HG02798 (cell line): ENCODE measurements at regions not wholly inside any gene's neighbourhood (a gene's known extent, or its start where the extent isn't known, plus 50 kb on each side); places are given as distances from the start of the nearest gene placed in this dataset.

Experiments used
- ATAC-seq: cut with Tn5 transposase; IDR thresholded peaks from one replicate; pipeline ENCODE4 v1.9.1; 2021; ENCODE audit warnings: mild to moderate bottlenecking; ENCODE audit not compliant: unreplicated experiment, poor library complexity

DNA sequence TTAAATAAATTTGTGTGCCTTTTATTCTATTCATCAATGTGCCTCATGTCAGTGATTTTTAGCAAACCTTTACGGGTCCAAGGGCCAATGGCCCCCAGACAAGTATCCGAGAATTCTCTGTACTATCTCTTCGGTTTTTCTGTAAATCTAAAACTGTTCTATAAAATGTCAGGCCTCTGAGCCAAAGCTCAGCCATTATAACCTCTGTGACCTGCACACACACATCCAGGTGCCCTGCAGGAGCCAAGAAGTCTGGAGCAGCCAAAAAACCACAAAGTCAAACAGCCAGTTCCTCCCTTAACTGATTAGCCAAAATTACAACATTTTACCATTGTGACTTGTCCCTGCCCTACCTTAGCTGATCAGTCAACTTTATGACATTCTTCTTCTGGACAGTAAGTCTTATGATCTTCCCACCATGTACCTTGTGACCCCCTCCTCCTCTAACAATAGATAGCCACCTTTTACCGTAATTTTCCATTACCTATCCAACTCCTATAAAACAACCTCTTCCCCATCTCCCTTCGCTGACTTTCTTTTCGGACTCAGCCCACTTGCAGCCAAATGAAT lies 363.8 kb downstream of the SEMA3D start:
- no peak for ATAC-seq

DNA sequence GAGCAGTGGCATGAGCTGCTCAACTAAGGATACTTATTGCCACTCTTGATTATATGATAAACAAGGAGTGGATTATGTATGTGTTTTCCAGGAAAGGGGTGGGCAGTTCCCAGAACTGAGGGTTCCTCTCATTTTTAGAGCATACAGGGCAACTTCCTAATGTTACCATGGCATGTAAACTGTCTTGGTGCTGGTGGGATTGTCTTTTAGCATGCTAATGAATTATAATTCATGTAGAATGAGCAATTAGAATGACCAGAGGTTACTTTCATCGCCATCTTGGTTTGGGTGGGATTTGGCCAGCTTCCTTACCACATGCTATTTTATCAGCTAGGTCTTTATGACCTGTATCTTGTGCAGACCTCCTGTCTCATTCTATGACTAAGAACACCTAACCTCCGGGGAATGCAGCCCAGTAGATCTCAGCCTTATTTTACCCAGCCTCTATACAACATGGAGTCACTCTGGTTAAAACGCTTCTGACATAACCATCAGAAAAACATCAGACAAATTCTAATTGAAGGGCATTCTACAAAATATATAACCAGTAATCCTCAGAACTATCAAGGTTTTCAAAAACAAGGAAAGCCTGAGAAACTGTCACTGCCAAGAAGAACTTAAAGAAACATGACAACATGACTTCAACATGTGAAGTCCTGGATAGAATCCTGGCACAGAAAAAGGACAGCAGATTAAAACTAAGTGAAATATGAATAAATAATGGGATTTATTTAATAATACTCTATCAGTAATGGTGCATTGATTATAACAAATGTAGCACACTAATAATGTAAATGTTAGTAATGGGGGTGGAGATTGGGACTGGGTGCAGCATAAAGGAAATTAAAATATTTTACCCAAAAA lies 365.0 kb downstream of the SEMA3D start:
- no peak for ATAC-seq

DNA sequence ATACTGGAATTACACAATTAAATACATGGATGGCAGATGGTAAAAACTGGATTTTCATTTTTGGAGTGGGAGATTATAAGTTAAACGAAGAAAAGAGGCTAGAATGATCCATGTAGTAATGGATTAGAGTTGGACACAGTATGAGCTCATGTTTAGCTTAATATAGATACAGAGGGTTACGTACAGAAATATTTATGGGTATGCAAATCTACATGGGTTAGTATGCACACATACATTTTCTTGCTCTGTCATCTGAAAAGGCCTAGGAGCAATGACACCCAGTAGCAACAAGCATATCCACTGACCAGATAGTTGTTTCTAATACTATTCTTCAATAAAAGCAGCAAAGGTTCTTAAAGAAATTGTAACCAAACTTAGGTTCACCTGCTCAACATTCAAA lies 366.4 kb downstream of the SEMA3D start:
- ATAC-seq = no peak

DNA sequence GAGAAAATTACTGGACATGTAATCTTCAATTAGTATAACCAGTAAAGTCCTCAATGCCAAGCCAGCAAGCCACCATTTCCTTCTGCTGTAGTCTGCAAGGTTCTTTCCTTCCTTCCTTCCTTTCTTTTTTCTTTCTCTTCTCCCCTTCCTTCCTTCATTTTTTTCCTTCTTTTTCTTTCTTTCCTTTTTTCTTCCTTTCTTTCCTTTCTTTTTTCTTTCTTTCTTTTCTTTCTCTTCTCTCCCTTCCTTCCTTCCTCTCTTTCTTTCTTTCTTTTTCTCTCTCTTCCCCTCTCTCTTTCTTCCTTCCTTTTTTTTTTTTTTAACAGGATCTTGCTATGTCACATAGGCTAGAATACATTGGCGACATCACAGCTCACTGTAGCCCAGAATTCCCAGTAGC lies 369.8 kb downstream of the SEMA3D start:
- no peak for ATAC-seq

DNA sequence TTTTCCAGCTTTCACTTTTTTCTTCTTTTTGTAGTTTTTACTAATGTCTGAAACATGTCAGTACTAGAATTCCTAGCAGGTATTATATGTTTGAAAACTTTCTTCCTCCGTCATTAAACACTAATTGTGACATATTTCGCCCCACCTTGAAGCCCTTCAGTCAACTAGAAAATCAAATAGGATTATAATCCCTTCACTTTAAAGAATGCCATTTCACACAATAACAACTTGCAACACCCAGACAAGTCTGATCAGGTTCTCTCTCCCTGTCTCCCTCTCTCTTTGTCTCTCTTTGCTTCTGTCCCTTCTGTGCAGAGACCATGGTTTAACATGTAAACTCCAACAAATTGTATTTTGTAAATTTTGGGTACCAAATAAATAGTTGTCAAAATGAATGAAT lies 373.5 kb downstream of the SEMA3D start:
- ATAC-seq = no peak

DNA sequence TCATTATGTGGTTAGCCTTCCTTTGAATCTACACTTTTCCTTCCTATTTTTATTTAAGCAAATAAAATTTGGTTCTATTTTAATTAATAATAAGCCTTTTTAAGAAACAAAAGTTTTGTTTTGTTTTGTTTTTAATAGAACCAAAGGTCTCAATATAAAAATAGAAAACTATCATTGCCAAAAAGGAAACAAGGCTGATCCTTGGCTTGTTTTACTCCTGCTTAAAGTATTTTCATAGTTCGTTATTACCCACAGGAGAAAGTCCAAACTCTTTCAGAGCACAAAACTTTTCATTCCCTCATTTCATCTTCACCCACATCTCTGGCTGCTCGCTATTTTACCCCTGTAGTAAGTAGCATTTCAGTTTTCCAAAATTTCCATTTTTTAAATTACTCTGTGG lies 374.8 kb downstream of the SEMA3D start:
- no peak for ATAC-seq

DNA sequence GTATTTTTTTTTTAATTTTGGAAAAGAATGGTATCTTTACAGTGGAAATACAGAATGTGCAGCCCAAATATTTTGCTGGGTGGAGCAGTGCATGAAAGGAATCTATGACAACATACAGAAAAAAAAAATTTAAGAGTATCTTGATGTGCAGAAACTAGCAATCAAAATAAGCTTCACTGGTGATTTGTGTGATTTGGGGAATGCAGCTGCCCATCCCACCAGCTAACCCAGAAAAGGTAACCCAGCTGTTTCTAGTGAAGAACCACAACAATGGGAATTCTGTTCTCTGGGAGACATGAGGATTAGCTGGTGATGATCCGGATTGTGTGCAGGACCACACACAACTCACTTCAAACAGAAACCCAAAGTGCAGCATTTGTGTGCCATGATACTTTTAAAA lies 375.5 kb downstream of the SEMA3D start:
- no peak for ATAC-seq

DNA sequence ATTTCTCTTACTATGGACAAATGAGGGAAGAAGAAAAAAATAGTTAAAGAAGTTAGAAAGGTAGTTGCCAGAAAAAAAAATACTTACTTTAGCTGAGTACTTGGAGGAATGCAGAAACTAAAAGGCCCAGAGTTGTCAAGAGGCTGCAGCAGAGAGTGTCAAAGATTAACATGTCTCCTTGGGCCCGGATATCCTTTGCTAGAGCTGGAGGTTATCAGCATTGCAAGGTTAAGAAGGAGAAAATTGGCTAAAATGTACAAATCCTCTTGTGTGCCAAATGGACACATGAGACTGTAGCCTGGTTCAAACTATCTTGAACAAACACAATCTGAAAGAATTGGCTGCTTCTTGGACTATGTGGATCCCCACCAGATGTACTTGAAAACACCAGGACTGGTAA lies 377.0 kb downstream of the SEMA3D start:
- no peak for ATAC-seq

DNA sequence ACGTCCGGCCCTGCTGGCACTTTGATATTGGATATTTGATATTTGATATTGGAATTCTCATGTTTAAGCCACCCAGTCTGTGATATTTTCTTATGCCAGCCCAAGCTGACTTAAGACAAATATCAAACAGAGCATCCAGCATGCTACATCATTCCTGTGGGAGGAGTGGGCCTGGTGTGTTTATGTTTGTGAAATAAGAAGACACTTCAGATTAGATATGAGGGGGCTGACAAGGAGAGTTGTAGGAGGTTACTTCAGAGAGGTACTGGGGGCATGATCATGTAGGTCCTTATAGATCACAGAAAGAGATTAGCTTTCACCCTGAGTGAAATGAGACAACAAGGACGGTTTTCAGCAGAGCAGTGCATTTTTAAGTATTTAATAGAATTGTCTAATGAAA lies 382.9 kb downstream of the SEMA3D start:
- ATAC-seq = no peak

DNA sequence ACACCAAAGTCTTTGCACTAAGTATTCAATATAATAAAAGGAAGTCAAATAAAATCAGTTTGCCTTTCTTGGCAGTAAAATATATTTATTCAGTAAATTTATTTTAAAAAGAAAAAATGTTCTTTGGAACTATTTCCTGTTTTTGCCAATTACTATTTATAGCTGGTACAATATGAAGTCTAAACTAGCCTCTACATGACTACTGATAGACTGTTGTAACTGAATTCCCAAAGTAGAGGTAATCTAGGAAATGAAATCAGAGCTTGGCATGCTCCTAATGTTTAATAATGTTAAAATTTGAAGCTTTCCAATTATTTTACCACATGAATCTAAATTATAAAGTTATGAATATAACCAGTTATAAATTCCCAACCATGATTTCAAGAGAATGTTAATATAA lies 385.5 kb downstream of the SEMA3D start:
- no peak for ATAC-seq

DNA sequence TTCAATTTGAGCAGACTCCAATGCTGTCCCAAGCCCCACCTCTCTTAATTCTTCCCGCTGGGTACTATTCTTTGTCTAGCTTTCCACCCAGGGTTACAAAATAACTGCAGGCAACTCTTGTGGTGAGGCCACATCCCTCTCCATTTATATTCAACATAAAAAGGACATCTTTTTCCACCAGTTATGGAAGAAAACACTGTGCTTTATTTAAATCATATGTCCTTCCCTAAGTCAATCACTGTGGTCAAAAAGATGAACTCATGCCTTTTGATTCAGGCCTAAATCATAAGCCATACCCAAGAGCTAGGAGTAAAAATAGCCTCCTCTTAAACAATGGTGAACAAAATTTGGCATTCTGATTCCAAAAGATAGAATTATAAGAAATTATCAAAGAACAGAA lies 386.0 kb downstream of the SEMA3D start:
- no peak for ATAC-seq

DNA sequence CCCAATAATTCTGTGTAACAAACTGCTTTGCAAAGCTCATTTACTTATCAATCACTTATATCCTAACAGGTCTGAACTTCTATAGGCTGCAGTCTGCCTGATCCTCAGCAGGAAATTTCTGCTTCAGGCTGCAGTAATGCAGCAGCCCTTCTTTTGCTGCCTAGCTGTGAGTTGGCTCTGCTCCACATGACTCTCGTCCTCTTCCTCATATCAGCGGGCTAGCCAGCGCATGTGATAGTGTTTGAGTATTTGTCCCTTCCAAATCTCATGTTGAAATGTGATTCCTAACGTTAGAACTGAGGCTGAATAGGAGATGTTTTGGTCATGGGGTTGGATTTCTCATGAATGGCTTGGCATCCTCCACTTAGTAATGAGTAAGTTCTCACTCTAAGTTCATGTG lies 387.8 kb downstream of the SEMA3D start:
- no peak for ATAC-seq

DNA sequence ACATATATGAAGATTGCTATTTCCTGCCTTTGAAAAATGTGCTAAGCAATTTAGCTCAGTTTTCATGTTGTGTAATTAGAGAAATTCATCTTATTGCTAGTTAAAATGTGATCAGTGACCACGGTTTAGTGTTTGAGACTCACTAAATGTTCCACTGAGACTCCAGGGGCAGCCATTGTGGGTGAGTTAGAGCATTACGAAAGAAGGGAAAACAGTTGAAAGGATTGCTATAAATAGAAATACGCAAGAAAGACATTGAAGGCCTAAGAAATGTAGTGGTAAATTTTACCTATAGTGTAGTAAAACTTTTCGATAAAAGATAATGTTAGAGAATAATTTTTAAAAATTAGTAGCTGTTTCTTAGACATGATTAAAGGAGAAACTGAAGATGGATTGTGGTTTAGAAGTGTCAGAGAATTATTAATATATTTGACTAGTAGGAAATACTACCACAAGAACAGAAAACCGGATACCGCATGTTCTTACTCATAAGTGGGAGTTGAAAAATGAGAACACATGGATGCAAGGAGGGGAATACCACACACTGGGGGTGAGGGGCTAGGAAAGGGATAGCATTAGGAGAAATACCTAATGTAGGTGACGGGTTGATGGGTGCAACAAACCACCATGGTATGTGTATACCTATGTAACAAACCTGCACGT lies 394.5 kb downstream of the SEMA3D start:
- no peak for ATAC-seq

DNA sequence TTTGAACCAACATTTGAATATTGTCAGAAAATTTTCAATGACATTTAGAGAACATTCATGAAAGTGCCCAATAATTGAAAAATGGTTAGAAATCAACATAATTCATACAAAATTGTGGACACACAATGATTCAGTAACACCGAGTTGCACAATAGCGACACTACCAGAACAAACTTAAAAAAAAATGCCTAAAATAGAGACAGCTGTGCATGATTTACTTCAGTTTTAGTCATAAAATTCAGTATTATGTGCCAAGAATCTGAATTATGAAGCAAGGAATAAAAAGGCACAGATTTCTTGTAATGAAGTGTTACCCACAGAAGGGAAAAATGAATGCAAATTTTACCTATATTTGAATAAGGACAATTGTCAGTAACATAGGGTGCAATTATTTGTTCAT lies 396.0 kb downstream of the SEMA3D start:
- no peak for ATAC-seq

DNA sequence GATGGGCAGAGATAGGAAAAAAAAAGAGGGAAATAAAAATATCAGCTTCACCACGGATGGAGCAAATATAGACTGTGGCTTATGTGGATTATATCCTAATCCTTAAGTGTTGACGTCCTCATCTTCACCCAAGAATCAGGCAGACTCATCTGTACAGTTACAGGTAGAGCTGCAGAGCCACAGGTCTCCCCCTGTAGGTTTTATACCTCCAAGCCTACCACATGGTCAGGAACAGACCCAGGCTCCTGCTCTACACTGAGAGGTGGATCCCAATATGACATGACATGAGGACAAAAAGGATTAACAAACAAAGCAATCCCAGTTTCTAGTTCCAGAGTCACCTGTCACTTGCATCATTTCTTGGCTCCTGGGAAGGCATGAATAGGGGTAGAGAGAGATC lies 400.8 kb downstream of the SEMA3D start:
- ATAC-seq = no peak

DNA sequence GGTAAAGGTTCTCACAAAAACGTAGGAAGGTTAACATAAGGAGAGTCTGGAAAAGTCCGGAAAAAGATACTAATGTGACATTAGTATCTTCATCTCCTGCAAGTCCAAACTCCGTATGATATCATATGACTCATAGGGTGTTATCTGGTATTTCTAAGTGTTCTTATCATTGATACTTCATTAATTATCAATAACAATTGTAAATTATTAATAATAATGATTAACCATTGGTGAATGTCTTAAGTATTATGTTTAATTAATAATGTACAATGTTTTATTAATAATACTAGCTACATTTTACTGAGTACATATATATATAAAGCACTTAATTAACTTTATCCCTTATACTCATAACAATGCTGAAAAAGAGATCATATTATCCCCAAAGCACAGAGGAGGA lies 402.4 kb downstream of the SEMA3D start:
- ATAC-seq = no peak

DNA sequence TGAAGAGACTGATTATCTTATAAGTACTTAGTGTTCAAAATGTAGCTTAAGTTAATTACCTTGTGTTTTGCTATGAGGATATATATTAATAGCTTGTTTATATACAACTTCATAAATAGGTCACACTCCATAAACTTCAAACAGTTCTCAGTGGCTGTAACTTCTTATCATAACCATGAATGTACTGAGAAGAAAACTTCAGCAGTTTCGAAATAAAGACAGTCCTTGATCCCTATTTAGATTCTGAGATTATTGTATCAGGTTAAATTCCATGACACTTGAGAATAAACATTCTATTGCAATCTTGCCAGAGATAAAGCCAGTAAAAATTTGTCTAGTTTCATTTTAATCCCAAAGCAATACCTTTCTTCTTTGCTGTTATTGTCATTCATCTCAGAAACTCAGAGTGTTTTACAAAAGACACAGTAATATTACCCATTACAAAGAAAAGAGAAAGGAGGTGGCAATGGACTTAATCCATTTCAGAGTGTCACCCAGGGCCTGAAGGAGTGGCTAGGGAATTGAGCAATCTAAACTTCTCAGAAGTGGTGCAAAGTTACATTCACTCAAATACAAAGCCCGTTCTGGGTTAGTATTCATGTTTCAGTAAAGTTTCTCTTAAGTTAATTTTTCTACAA lies 403.6 kb downstream of the SEMA3D start:
- ATAC-seq = no peak

DNA sequence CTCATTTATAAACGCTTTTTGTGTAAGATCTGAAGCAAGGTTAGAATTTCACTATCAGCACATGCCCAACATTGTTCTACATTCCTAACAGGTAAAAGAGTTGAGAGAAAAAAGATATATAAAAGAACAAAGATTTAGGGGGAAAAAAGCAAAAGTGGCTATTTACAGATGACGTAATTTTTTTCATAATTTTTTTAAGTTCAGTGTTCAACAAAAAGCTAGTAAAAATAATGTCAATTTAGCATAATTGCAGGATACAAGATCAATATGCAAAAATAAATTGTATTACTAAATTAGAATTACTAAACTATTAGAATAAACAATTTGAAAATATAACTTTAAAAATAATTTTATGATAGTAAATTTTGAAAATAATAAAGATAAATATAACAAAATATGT lies 405.0 kb downstream of the SEMA3D start:
- ATAC-seq = no peak

DNA sequence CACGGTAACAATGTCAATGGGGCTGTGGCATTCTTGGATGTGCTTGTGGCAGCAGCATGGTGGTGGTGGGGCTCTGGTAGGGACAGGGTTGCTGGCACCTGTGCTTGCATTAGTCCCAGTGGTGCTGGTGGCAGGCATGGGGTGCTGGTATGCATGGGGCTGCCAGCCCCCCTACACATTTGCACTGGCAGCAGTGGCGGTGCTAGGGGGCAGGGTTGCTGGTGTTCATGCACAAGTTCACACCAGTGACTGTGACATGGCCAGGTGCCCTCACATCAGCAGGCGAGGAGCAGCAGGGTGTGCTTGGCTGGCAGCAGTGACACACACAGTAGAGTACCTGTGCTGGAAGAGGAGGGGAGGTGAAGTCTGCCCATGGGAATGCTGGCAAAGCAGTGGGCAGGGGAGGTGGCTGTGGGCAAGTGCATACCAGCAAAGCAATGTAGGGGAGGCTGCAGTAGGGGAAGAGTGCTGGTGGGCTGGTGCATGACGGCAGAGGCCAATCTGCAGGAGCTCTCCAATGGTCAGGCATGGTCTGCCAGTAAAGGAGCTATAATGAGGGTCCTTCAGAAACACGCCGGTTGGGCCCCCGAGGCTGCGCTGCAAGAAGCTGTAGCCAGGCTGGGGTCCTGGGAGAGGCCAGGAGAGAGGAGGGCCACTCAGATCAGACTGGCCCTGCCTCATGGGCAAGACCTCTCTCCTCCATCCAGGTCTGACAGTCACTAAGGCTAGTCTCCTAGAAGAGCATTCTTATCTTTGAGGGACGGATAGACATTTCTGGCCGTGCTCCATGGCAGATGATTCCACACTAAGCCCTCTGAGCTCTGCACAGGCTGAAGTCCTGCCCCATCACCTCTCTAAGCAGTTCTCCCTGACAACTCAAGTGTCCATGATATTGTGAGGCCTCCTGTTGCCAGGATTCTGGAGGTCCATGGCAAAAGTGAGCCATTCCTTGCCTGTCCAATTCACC lies 406.4 kb downstream of the SEMA3D start:
- ATAC-seq = no peak

DNA sequence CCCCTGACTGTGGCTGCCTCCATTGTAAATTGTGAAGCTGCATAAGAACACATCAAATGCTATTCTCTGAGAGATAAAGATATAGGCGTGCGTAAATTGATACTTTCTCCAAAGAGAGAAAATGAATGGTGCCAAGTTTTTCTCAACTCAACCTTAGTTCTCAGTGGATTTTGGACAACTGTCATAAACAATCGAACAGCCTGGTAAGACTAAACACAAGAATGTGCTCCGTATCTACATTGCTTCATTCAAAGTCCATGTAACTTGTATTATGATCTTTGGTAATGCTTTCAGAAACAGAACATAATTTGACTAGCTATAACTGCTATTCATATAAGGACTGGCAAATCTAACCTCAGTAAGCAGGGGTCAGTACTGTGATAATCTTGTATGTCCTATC lies 429.1 kb downstream of the SEMA3D start:
- ATAC-seq = no peak
